HEK293 (cell line): ENCODE measurements at regions not wholly inside any gene's neighbourhood (a gene's known extent, or its start where the extent isn't known, plus 50 kb on each side); places are given as distances from the start of the nearest gene placed in this dataset.

Experiments used
- BCL11A ChIP-seq: fragments of 450-650 bp; formaldehyde crosslinking; IDR thresholded peaks from 2 replicates; pipeline ENCODE4 v1.5.1; 2016; ENCODE audit warnings: low read depth, missing biosample characterization, missing genetic modification characterization
- GLIS1 ChIP-seq: fragments of 450-650 bp; formaldehyde crosslinking; IDR thresholded peaks from 2 replicates; pipeline ENCODE4 v1.5.1; 2016; ENCODE audit warnings: missing biosample characterization, missing genetic modification characterization
- KLF1 ChIP-seq: fragments of 450-650 bp; formaldehyde crosslinking; IDR thresholded peaks from 2 replicates; pipeline ENCODE4 v1.5.1; 2016; ENCODE audit warnings: missing biosample characterization, missing genetic modification characterization
- SP3 ChIP-seq: fragments of 450-650 bp; formaldehyde crosslinking; IDR thresholded peaks from 2 replicates; pipeline ENCODE4 v1.5.1; 2016; ENCODE audit warnings: missing biosample characterization, missing genetic modification characterization
- SP7 ChIP-seq: fragments of 450-650 bp; formaldehyde crosslinking; IDR thresholded peaks from 2 replicates; pipeline ENCODE4 v1.5.1; 2016; ENCODE audit warnings: missing biosample characterization, missing genetic modification characterization
- TCF7L2 ChIP-seq: IDR thresholded peaks from 2 replicates; pipeline ENCODE4 v1.6.1; 2011; ENCODE audit warnings: low read depth, mild to moderate bottlenecking, inconsistent platforms, low read length, moderate library complexity, borderline replicate concordance
- ZBTB8A ChIP-seq: fragments of 450-650 bp; formaldehyde crosslinking; IDR thresholded peaks from 2 replicates; pipeline ENCODE4 v1.5.1; 2016; ENCODE audit warnings: missing biosample characterization, missing genetic modification characterization
- ZNF121 ChIP-seq: fragments of 450-650 bp; formaldehyde crosslinking; IDR thresholded peaks from 2 replicates; pipeline ENCODE4 v1.5.1; 2016; ENCODE audit warnings: missing biosample characterization, missing genetic modification characterization
- ZNF266 ChIP-seq: fragments of 450-650 bp; formaldehyde crosslinking; IDR thresholded peaks from 2 replicates; pipeline ENCODE4 v1.5.1; 2016; ENCODE audit warnings: missing biosample characterization, missing genetic modification characterization, low read depth
- TF ChIP-seq, protein P1 (sequence below): fragments of 450-650 bp; formaldehyde crosslinking; IDR thresholded peaks from 2 replicates; pipeline ENCODE4 v1.5.1; 2016; ENCODE audit warnings: missing biosample characterization, missing genetic modification characterization
- TF ChIP-seq, protein P2 (sequence below): fragments of 450-650 bp; formaldehyde crosslinking; IDR thresholded peaks from 2 replicates; pipeline ENCODE4 v1.5.1; 2016; ENCODE audit warnings: missing biosample characterization, missing genetic modification characterization
- TF ChIP-seq, protein P3 (sequence below): fragments of 450-650 bp; formaldehyde crosslinking; IDR thresholded peaks from 2 replicates; pipeline ENCODE4 v1.5.1; 2017; ENCODE audit warnings: missing biosample characterization, missing genetic modification characterization

DNA sequence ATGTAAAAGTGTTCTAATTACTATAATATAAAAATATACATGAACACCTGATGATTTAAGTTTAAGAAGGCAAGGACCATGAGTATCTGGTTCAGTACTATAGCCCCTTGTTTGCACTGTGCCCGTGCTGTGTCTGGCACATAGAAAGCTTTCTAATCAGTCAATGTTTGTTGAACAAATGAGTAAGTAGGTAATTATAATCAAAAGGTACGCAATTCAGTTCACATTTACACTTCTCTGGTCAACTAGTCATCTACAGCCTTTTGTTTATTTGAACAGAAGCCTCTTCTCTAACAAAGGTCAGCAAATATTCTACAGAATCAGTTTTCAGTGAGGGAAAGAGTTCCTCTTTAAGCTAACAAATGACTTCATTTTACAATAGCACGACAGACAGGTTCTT is 523.3 kb downstream of the SMARCA1 start:
- TF ChIP-seq, protein P1, sequence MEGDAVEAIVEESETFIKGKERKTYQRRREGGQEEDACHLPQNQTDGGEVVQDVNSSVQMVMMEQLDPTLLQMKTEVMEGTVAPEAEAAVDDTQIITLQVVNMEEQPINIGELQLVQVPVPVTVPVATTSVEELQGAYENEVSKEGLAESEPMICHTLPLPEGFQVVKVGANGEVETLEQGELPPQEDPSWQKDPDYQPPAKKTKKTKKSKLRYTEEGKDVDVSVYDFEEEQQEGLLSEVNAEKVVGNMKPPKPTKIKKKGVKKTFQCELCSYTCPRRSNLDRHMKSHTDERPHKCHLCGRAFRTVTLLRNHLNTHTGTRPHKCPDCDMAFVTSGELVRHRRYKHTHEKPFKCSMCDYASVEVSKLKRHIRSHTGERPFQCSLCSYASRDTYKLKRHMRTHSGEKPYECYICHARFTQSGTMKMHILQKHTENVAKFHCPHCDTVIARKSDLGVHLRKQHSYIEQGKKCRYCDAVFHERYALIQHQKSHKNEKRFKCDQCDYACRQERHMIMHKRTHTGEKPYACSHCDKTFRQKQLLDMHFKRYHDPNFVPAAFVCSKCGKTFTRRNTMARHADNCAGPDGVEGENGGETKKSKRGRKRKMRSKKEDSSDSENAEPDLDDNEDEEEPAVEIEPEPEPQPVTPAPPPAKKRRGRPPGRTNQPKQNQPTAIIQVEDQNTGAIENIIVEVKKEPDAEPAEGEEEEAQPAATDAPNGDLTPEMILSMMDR (tag by site-specific recombination) = no peak
- TF ChIP-seq ZNF121 (tag by site-specific recombination) = no peak
- TF ChIP-seq ZBTB8A (tag by site-specific recombination) = no peak
- no peak for TF ChIP-seq SP7 (tag by site-specific recombination)
- no peak for TF ChIP-seq BCL11A (tag by site-specific recombination)
- TF ChIP-seq KLF1 (tag by site-specific recombination) = no peak
- TF ChIP-seq, protein P2, sequence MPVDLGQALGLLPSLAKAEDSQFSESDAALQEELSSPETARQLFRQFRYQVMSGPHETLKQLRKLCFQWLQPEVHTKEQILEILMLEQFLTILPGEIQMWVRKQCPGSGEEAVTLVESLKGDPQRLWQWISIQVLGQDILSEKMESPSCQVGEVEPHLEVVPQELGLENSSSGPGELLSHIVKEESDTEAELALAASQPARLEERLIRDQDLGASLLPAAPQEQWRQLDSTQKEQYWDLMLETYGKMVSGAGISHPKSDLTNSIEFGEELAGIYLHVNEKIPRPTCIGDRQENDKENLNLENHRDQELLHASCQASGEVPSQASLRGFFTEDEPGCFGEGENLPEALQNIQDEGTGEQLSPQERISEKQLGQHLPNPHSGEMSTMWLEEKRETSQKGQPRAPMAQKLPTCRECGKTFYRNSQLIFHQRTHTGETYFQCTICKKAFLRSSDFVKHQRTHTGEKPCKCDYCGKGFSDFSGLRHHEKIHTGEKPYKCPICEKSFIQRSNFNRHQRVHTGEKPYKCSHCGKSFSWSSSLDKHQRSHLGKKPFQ (tag by site-specific recombination) = no peak
- no peak for TF ChIP-seq GLIS1
- TF ChIP-seq, protein P3, sequence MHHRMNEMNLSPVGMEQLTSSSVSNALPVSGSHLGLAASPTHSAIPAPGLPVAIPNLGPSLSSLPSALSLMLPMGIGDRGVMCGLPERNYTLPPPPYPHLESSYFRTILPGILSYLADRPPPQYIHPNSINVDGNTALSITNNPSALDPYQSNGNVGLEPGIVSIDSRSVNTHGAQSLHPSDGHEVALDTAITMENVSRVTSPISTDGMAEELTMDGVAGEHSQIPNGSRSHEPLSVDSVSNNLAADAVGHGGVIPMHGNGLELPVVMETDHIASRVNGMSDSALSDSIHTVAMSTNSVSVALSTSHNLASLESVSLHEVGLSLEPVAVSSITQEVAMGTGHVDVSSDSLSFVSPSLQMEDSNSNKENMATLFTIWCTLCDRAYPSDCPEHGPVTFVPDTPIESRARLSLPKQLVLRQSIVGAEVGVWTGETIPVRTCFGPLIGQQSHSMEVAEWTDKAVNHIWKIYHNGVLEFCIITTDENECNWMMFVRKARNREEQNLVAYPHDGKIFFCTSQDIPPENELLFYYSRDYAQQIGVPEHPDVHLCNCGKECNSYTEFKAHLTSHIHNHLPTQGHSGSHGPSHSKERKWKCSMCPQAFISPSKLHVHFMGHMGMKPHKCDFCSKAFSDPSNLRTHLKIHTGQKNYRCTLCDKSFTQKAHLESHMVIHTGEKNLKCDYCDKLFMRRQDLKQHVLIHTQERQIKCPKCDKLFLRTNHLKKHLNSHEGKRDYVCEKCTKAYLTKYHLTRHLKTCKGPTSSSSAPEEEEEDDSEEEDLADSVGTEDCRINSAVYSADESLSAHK (tag by site-specific recombination) = no peak
- no peak for TF ChIP-seq TCF7L2
- TF ChIP-seq SP3 (tag by site-specific recombination) = no peak
- no peak for TF ChIP-seq ZNF266 (tag by site-specific recombination)
